Stimulated activated naive B cell treated with anti-CD40 and anti-IgM and Interleukin-4, amounts not matched to agents 10 μg/mL and 1 μg/mL and 100 μg/mL, for 72 hours (primary cell): ENCODE measurements at regions not wholly inside any gene's neighbourhood (a gene's known extent, or its start where the extent isn't known, plus 50 kb on each side); places are given as distances from the start of the nearest gene placed in this dataset.

Experiments used
- ATAC-seq, 2 donors: fragments of 150-1000 bp; cut with Tn5 transposase; replicated peaks; 2 replicates each; pipeline ENCODE4 v1.10.0; 2021; ENCODE audit warnings: moderate library complexity in 1 of 2
- DNase-seq: peaks from one replicate; pipeline ENCODE4 v3.0.0; 2021
- H3K27ac Mint-ChIP-seq: one replicate; pipeline ENCODE4 v1.8.0; 2022; ENCODE audit warnings: mild to moderate bottlenecking, mixed read lengths
- H3K27me3 Mint-ChIP-seq, 2 donors: one replicate each; pipeline ENCODE4 v1.8.0; 2022; ENCODE audit warnings: mixed read lengths in 2 of 2
- H3K36me3 Mint-ChIP-seq, 2 donors: one replicate each; pipeline ENCODE4 v1.8.0; 2022; ENCODE audit warnings: mixed read lengths in 2 of 2, mild to moderate bottlenecking in 1 of 2
- H3K4me1 Mint-ChIP-seq, 2 donors: one replicate each; pipeline ENCODE4 v1.8.0; 2022; ENCODE audit warnings: mixed read lengths in 2 of 2, mild to moderate bottlenecking in 1 of 2
- H3K4me3 Mint-ChIP-seq, 2 donors: one replicate each; pipeline ENCODE4 v1.8.0; 2022; ENCODE audit warnings: mild to moderate bottlenecking in 2 of 2, mixed read lengths in 2 of 2, moderate library complexity in 1 of 2
- H3K9me3 Mint-ChIP-seq, 2 donors: one replicate each; pipeline ENCODE4 v1.8.0; 2022; ENCODE audit warnings: mixed read lengths in 2 of 2, mild to moderate bottlenecking in 1 of 2

GRCh38 chr9:134223591-134224122 lies 59.3 kb upstream of the RNU6ATAC start:
- no peak overlapping the region for H3K4me3 Mint-ChIP-seq
- no peaks in the 10 kb centered on the region for H3K9me3 Mint-ChIP-seq
- peaks cover 18 to 30% of the 10 kb centered on the region in 2 donors for H3K27me3 Mint-ChIP-seq
- no peak overlapping the region for H3K27ac Mint-ChIP-seq
- ATAC-seq (no peak), DNase-seq (no peak)
- no peaks in the 10 kb centered on the region for H3K36me3 Mint-ChIP-seq
- peaks cover 2 to 5% of the 10 kb centered on the region in 2 donors for H3K4me1 Mint-ChIP-seq

DNA sequence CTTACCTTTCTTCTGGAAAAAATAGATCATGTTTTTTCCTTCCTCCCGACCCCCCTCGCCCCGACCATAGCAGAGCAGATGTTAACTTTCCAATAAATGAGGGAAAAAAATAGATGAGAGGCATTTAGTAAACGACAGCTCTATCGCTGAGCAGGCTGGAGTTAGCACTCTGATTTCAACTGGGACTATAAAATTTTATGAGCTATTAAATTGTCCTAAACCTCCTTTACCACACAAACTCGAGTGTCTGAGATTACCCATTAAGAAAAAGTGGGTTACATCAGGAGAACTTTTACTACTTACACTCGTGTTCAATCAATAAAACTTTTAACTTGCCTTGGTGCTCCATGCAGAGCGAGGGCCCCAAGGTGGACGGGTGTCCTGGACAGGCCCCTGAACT lies 59.8 kb upstream of the RNU6ATAC start:
- DNase-seq (no peak), ATAC-seq (no peak)
- H3K4me3 Mint-ChIP-seq: no peak overlapping the region
- H3K36me3 Mint-ChIP-seq: no peaks in the 10 kb centered on the region
- peaks cover 18 to 30% of the 10 kb centered on the region in 2 donors for H3K27me3 Mint-ChIP-seq
- H3K27ac Mint-ChIP-seq: no peak overlapping the region
- H3K9me3 Mint-ChIP-seq: no peaks in the 10 kb centered on the region
- H3K4me1 Mint-ChIP-seq: peaks cover 2 to 5% of the 10 kb centered on the region in 2 donors

DNA sequence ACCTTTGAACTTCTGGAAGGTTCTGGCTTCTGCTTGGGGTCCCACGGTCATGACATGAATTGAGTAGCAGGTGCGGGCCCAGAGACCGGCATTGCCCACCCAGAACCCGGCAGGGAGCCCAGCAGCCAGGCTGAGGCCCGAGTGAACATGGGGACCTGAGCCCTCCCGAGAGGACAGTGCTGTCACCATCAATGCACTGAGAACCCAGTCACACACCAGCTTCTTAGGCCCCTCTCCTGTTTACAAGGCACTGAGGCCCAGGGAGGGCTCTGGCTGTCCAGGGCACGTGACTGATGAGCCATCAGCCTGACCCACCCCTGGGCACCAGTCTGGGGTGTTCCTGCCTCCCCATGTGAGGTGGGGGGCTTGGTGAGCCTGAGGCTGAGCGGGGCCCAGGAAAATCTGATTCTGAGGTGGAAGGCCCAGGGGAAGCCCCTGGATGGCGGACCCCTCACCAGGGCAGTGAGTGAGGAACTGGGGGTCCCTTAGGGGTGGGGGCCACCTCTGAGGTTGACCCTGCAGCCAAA lies 60.3 kb upstream of the RNU6ATAC start:
- Mint-ChIP-seq H3K27ac (no peak overlapping the region), H3K9me3 (no peaks in the 10 kb centered on the region), H3K4me3 (no peak overlapping the region), H3K36me3 (no peaks in the 10 kb centered on the region), H3K27me3 (peaks cover 18 to 30% of the 10 kb centered on the region in 2 donors), H3K4me1 (peaks cover 2 to 5% of the 10 kb centered on the region in 2 donors)
- no peak for ATAC-seq
- DNase-seq: no peak

DNA sequence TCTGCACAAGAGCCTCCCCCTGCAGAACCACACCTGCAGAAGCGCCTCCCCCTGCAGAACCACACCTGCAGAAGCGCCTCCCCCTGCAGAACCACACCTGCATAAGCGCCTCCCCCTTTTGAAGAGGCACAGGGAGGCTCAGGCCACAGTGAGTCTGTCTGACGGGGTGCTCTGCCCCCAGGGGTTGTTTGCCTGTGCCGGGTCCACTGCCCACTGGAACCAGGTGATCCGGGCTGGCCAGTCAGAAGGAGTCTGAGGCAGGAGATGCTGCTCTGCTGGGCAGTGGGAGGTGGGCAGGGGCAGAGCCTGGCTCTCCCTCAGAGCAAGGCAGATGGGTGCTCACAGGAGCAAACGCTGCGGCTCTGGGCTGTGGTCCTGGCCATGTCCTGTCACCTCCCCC lies 60.8 kb upstream of the RNU6ATAC start:
- Mint-ChIP-seq H3K4me3 (no peak overlapping the region), H3K27ac (no peak overlapping the region), H3K9me3 (no peaks in the 10 kb centered on the region), H3K36me3 (no peaks in the 10 kb centered on the region), H3K4me1 (peaks cover 2 to 5% of the 10 kb centered on the region in 2 donors), H3K27me3 (peaks cover 21 to 32% of the 10 kb centered on the region in 2 donors)
- DNase-seq: no peak
- no peak for ATAC-seq

DNA sequence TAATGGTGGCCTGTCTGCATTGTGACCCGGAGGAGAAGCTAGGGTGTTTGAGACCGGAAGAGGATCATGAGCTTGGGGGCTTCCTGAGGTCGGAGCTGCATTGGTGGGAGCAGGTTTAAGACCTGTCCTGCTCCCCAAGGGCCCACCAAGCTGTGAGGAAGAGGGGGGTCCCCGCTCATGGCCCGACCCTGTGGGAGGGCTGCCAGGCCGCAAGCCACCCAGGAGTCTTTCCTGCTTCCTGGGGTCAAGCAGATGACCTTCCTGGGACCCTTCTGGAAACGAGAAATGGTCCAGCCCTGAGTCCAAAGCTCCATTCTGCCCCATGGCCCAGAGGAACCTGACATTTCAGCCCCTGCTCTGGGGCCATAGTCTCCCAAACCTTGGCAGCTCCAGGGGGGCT lies 61.5 kb upstream of the RNU6ATAC start:
- H3K27me3 Mint-ChIP-seq: peaks cover 24 to 37% of the 10 kb centered on the region in 2 donors
- H3K4me3 Mint-ChIP-seq: no peak overlapping the region
- no peaks in the 10 kb centered on the region for H3K36me3 Mint-ChIP-seq
- H3K9me3 Mint-ChIP-seq: no peaks in the 10 kb centered on the region
- ATAC-seq (no peak), DNase-seq (no peak)
- H3K27ac Mint-ChIP-seq: no peak overlapping the region
- H3K4me1 Mint-ChIP-seq: peaks cover 2 to 5% of the 10 kb centered on the region in 2 donors

DNA sequence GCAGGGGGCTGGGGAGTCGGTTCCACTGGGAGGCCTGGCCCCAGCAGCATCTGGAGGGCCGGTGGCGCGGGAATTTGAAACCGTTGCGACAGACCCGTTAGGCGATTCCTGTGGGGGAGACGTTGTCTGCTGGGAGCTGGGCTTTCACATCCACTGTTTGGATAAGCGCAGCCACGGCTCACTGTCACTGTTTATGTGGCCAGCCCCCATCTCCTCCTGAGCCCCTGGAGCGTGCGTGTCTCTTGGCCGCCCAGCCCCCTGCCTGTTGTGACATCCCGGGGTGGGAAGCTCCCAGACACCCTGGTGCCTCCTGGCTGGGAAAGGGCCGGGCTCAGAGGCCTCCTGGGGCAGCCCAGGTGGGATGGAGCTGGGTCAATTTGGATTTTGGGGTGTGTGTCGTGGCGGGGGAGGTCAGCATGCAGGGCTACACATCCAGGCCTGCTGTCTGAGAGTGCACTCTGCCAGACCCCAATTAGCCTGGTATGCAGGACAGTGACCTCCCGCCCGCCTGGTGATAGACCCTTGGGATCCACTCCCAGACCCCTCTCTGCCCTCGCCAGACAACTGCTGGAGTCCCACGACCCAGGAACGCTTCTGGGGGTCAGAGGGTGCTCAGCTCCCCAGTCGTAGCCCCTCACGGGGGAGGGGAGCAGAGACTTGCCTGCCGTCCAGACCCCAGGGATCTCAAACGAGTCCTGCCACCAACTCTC lies 62.0 kb upstream of the RNU6ATAC start:
- Mint-ChIP-seq H3K9me3 (no peaks in the 10 kb centered on the region), H3K27ac (no peak overlapping the region), H3K4me3 (no peak overlapping the region), H3K4me1 (peaks cover 2 to 5% of the 10 kb centered on the region in 2 donors), H3K36me3 (no peaks in the 10 kb centered on the region), H3K27me3 (peaks cover 24 to 37% of the 10 kb centered on the region in 2 donors)
- DNase-seq (no peak), ATAC-seq (no peak)

- no peaks in the 10 kb centered on the region for H3K36me3 Mint-ChIP-seq
- no peak overlapping the region for H3K27ac Mint-ChIP-seq
- no peak for ATAC-seq
- peaks cover 2 to 5% of the 10 kb centered on the region in 2 donors for H3K4me1 Mint-ChIP-seq
- H3K27me3 Mint-ChIP-seq: peaks cover 28 to 44% of the 10 kb centered on the region in 2 donors
- no peaks in the 10 kb centered on the region for H3K9me3 Mint-ChIP-seq
- H3K4me3 Mint-ChIP-seq: no peak overlapping the region
- DNase-seq: no peak
These were observed 63.4 kb upstream of the RNU6ATAC start for GRCh38 chr9:134227451-134228411.

DNA sequence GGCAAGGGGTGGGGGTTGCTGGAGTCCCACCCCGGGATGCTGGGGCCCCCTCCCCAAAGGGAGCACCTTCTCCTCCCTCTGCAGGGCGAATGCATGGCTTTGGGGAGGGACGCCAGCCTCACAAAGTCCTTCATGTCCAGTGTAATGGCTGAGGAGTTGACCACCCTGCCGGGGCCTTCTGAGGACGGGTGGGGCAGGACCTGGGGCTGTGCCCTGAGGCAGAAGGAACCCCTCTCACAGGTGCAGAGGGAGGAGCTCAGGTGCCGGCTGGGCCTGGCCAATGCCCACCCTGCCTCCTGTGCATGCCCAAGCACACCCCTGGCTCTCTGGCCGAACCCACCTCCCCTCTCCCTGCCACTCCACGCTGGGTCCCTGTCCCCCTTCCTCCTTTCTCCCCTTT lies 64.3 kb upstream of the RNU6ATAC start:
- no peaks in the 10 kb centered on the region for H3K9me3 Mint-ChIP-seq
- H3K27me3 Mint-ChIP-seq: peaks cover 28 to 48% of the 10 kb centered on the region in 2 donors
- no peak for DNase-seq
- no peaks in the 10 kb centered on the region for H3K36me3 Mint-ChIP-seq
- H3K4me1 Mint-ChIP-seq: peaks cover 3 to 9% of the 10 kb centered on the region in 2 donors
- ATAC-seq: no peak
- no peak overlapping the region for H3K4me3 Mint-ChIP-seq
- H3K27ac Mint-ChIP-seq: no peak overlapping the region

- peaks cover 26 to 50% of the 10 kb centered on the region in 2 donors for H3K27me3 Mint-ChIP-seq
- no peaks in the 10 kb centered on the region for H3K36me3 Mint-ChIP-seq
- no peaks in the 10 kb centered on the region for H3K9me3 Mint-ChIP-seq
- H3K4me1 Mint-ChIP-seq: peaks cover 3 to 12% of the 10 kb centered on the region in 2 donors
- H3K27ac Mint-ChIP-seq: no peak overlapping the region
- H3K4me3 Mint-ChIP-seq: no peak overlapping the region
- ATAC-seq (no peak), DNase-seq (no peak)
These were observed 65.2 kb upstream of the RNU6ATAC start for GRCh38 chr9:134229466-134230091.

- H3K4me3 Mint-ChIP-seq: no peak overlapping the region
- H3K36me3 Mint-ChIP-seq: no peaks in the 10 kb centered on the region
- no peak overlapping the region for H3K27ac Mint-ChIP-seq
- peaks cover 27 to 56% of the 10 kb centered on the region in 2 donors for H3K27me3 Mint-ChIP-seq
- no peaks in the 10 kb centered on the region for H3K9me3 Mint-ChIP-seq
- no peak for DNase-seq
- peaks cover 3 to 11% of the 10 kb centered on the region in 2 donors for H3K4me1 Mint-ChIP-seq
- ATAC-seq: no peak
These were observed 66.0 kb upstream of the RNU6ATAC start for GRCh38 chr9:134230092-134230941.

DNA sequence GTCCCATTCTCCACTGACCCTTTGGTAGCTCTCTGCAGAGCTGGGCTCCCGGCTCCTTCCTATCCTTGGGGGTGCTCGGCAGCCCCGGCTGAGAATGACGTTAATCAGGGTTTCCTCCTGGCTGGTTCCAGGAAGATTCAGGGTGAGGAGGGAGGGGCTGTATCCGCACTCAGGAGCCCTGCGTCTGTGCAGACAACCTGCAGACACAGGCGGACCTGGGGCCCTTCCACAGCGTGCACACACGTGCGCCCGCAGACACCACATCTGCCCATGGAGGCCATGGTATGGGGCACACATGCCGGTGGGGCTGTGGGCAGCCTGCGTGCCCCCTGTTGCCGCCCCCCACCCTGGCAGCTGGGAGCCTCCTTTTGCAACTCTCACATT lies 66.6 kb upstream of the RNU6ATAC start:
- no peak overlapping the region for H3K4me3 Mint-ChIP-seq
- no peak for ATAC-seq
- no peaks in the 10 kb centered on the region for H3K36me3 Mint-ChIP-seq

DNA sequence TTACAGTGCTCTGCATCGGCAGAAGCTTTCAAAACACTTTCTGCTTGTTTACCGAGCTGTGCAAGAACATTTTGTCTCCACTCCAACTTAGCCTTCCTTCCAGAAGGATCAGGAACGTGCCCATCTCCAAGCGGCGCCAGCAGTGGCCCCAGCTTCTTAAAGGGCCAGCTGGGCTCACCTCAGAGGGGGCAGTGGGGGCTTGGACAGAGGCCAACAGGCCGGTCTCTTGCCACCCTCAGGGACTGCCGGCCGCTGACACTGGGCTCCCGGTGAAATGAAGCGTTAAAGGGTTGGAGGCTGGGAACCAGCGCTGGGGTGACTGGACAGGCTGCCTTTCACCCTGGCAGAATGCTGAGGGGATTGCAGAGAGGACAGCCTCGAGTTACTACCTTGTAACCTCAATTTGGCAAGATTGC lies 67.0 kb upstream of the RNU6ATAC start:
- DNase-seq: no peak
- Mint-ChIP-seq H3K27ac (no peak overlapping the region), H3K4me1 (peaks cover 1 to 7% of the 10 kb centered on the region in 2 donors), H3K27me3 (peaks cover 22 to 52% of the 10 kb centered on the region in 2 donors), H3K4me3 (no peak overlapping the region), H3K36me3 (no peaks in the 10 kb centered on the region), H3K9me3 (no peaks in the 10 kb centered on the region)
- no peak for ATAC-seq

More for the DNA sequence above, 66.6 kb upstream of the RNU6ATAC start:
- Mint-ChIP-seq H3K27ac (no peak overlapping the region), H3K27me3 (peaks cover 22 to 51% of the 10 kb centered on the region in 2 donors), H3K9me3 (no peaks in the 10 kb centered on the region), H3K4me1 (peaks cover 1 to 7% of the 10 kb centered on the region in 2 donors)
- no peak for DNase-seq

- Mint-ChIP-seq H3K4me3 (no peak overlapping the region), H3K9me3 (no peaks in the 10 kb centered on the region), H3K36me3 (no peaks in the 10 kb centered on the region), H3K27me3 (peaks cover 25 to 56% of the 10 kb centered on the region in 2 donors), H3K27ac (no peak overlapping the region), H3K4me1 (peaks cover 1 to 7% of the 10 kb centered on the region in 2 donors)
- DNase-seq (no peak), ATAC-seq (no peak)
These were observed 67.4 kb upstream of the RNU6ATAC start for GRCh38 chr9:134231767-134232166.
